ENCODE measurements at regions not wholly inside any gene's neighbourhood (a gene's known extent, or its start where the extent isn't known, plus 50 kb on each side); places are given as distances from the start of the nearest gene placed in this dataset.

- TF ChIP-seq ARNTL (CRISPR knock-in tag; IDR thresholded peaks at IDR 0.05; ENCODE audit: borderline replicate concordance, low read depth) (no peak), SNAI2 (CRISPR knock-in tag; IDR thresholded peaks at IDR 0.05) (no peak), ISL1 (CRISPR knock-in tag; IDR thresholded peaks at IDR 0.05) (no peak), ZFP3 (CRISPR knock-in tag; IDR thresholded peaks at IDR 0.05) (no peak), ZC3H10 (CRISPR knock-in tag; IDR thresholded peaks at IDR 0.05) (no peak), PPARA (CRISPR knock-in tag; IDR thresholded peaks at IDR 0.05; ENCODE audit: borderline replicate concordance) (no peak), CSDC2 (CRISPR knock-in tag; IDR thresholded peaks at IDR 0.05) (no peak), ZNF565 (CRISPR knock-in tag; conservative IDR thresholded peaks at IDR 0.05; ENCODE audit: low read depth) (no peak), TOX (CRISPR knock-in tag; IDR thresholded peaks at IDR 0.05; ENCODE audit: borderline replicate concordance) (no peak), OSR1 (CRISPR knock-in tag; IDR thresholded peaks at IDR 0.05) (no peak), GLIS3 (CRISPR knock-in tag; IDR thresholded peaks at IDR 0.05) (no peak), ESRRG (CRISPR knock-in tag; IDR thresholded peaks at IDR 0.05) (no peak), TSHZ2 (CRISPR knock-in tag; IDR thresholded peaks at IDR 0.05) (no peak)
- ATAC-seq: no peak
Measured at GRCh38 chr5:30607301-30607894, 586.1 kb upstream of the CDH6 start.

GRCh38 chr5:30605693-30606268, 587.7 kb upstream of the CDH6 start:
- no peak for ATAC-seq
- TF ChIP-seq ZNF8 (CRISPR knock-in tag; IDR thresholded peaks at IDR 0.05): no peak
- TF ChIP-seq CSDC2 (CRISPR knock-in tag; IDR thresholded peaks at IDR 0.05): no peak
- no peak for TF ChIP-seq TSHZ2 (CRISPR knock-in tag; IDR thresholded peaks at IDR 0.05)
- no peak for TF ChIP-seq GLIS3 (CRISPR knock-in tag; IDR thresholded peaks at IDR 0.05)
- TF ChIP-seq SNAI2 (CRISPR knock-in tag; IDR thresholded peaks at IDR 0.05): no peak

- ATAC-seq: no peak
- no peak for TF ChIP-seq SNAI2 (CRISPR knock-in tag; IDR thresholded peaks at IDR 0.05)
- no peak for TF ChIP-seq ESRRG (CRISPR knock-in tag; IDR thresholded peaks at IDR 0.05)
- no peak for TF ChIP-seq CSRNP3 (CRISPR knock-in tag; IDR thresholded peaks at IDR 0.05)
- no peak for TF ChIP-seq OSR1 (CRISPR knock-in tag; IDR thresholded peaks at IDR 0.05)
- no peak for TF ChIP-seq ZFP30 (CRISPR knock-in tag; IDR thresholded peaks at IDR 0.05)
- TF ChIP-seq ZC3H10 (CRISPR knock-in tag; IDR thresholded peaks at IDR 0.05): no peak
- no peak for TF ChIP-seq TOX (CRISPR knock-in tag; IDR thresholded peaks at IDR 0.05; ENCODE audit: borderline replicate concordance)
- no peak for TF ChIP-seq ISL1 (CRISPR knock-in tag; IDR thresholded peaks at IDR 0.05)
- no peak for TF ChIP-seq BACH2 (CRISPR knock-in tag; IDR thresholded peaks at IDR 0.05; ENCODE audit: borderline replicate concordance)
- no peak for TF ChIP-seq TSHZ2 (CRISPR knock-in tag; IDR thresholded peaks at IDR 0.05)
- no peak for TF ChIP-seq POU6F1 (CRISPR knock-in tag; IDR thresholded peaks at IDR 0.05; ENCODE audit: borderline replicate concordance, low read depth)
- TF ChIP-seq RARB (CRISPR knock-in tag; IDR thresholded peaks at IDR 0.05): no peak
- no peak for TF ChIP-seq ZNF70 (CRISPR knock-in tag; IDR thresholded peaks at IDR 0.05)
- no peak for TF ChIP-seq ARNTL (CRISPR knock-in tag; IDR thresholded peaks at IDR 0.05; ENCODE audit: borderline replicate concordance, low read depth)
- no peak for TF ChIP-seq CSDC2 (CRISPR knock-in tag; IDR thresholded peaks at IDR 0.05)
Measured at GRCh38 chr5:30604648-30605262, 588.7 kb upstream of the CDH6 start.

Measured in SK-N-SH treated with all-trans-retinoic acid at 6 μM for 48 hours (cell line).